ENCODE measurements at regions not wholly inside any gene's neighbourhood (a gene's known extent, or its start where the extent isn't known, plus 50 kb on each side); places are given as distances from the start of the nearest gene placed in this dataset.
"Not testable (repeated sequence)": the region's sequence is repeated elsewhere in the genome, so short reads cannot be mapped to it uniquely, and the experiment has no call there.

DNA sequence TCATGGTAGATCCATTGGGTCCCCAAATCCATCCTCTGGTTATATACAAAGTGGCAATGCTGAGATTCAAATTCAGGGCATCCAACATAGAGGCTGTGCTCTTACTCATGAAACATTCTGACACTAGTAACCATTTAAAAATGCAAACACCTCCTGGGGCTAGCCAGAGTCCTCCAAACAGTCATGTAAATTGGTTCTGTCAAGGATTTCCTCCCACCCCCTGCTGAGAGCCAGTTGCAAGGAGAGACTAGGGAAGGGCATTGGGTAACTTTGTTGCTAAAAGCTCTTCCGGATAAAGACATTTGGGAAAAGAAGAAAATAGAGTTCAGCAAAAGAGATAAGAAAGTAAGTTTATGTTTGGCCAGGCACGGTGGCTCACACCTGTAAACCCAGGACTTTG lies 58.3 kb downstream of the ART5 start:
- not testable (repeated sequence) for DNase-seq (ENCODE audit: low spot score)

DNA sequence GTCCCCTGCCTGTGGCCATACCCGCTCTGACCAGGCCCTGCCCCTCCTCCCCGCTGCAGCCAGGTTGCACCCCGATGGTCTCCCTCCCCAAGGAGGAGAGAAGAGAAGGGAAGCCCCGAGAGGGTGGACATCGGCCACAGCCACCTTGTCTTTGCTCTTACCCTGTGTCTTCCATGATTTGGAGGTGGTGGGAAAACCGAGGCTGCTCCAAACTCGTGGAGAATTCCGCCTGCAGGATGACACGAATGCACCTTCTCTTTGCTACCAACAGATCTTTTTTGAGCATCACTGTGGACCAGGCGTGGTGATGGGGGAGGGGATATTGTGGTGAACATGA lies 60.4 kb downstream of the ART5 start:
- not testable (repeated sequence) for DNase-seq (ENCODE audit: low spot score)

DNA sequence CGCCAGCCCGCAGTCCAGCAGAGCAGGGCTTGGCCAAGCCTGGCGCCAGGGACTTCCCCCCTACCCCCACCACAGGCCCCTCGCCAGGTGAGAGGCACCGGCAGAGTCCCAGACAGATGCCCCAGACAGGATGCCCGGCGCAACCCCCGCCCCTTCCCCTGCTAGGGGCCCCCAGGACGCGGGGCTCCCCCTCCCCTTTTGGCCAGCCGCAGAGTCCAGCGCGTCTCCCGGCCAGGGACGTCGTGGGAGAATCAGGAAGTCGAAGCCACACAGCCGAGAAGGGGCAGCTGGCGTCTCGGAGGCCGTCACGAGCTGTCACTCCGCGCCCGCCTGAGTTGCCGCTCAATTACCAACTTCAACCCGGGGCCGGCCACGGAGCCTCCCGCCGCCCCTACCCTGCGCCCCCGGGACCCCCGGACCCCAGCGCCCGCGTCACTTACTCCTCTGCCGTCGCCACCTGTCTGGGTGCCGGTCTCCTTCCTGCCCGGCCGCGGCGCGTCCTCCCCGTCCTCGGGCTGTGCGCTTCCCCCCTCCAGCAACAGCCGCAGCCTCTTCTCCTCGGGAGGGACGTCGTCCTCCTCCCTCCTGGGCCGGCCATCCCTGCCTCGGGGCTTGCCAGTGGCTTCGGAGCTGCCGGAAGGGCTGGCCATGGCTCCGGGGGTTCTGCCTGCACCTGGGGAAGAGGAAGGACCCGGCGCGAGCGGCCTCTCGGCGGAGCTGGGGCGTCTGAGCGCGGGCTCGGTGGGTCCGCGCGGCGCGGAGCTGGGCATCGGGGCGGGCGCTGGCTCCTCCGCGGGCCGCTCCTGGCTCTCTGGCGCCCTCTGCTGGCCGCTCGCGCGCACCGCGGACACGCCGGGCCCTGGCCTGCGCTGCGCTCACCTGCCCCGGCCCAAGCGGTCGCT lies 61.1 kb downstream of the ART5 start:
- DNase-seq (ENCODE audit: low spot score): peak; percentile 63

DNA sequence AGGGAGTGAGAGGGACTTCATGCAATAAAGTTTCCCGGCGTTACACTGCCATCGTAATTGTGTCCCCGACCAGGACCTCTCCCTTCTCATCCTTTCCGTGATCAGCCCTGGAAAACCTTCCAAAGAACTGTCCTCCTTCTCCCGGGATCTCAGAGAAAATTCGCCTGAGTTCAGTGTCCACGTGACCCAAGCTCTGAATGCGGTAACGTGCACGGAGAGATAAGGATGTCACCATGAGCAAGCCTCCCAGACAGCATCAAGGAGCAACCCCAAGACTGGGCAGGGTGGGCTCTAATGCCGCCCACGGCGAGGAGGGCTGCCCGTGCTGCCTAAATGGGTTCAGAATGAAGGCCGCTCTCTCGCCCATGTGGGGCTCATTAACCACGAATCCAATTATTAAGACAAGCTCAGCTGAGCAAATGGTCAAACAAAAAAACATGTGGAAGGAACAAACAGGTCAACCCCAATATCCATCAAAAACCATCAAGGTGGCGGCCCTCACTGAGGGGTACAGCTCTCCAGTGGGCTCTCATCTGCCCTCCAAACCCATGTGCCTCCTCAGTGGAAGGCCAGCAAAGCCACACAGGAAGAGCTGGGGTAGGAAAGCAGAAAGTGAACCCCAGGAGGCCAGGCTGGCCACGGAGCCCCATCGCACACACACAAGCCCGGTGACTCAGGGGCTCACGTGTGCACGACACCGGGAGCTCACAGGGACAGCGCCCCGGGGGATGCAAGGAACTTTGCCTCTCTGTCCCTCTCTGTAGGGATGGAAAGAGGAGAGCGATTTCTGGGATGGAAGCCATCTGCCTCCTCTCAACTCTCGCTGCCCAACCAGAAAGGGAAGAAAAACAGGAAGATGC lies 62.0 kb downstream of the ART5 start:
- not testable (repeated sequence) for DNase-seq (ENCODE audit: low spot score)

DNA sequence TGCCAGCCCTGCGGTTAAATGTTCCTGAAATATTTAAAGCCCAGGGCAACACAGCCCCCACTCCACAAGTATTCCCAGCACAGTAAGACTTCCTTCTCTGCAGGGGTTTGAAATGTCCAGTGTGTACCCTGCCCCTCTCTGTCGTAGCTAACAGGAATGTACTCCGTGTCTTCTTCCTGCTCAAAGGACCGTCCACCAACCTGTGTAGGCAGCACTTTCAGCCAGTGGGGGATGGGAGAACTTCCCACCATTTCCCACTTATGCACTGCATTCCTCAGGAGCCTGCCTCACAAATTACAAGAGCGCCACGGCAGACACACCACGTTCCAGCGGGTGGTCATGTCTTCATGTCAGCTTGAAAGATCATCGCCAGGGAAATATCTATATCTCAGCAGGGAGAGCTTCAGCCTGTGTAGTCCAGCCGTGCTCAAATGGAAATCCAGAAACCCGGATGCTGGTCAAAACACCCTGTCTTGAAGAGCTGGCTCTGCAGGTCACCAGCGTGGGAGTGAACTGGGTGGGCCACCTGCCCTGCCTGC lies 65.7 kb downstream of the ART5 start:
- DNase-seq (ENCODE audit: low spot score): not testable (repeated sequence)

DNA sequence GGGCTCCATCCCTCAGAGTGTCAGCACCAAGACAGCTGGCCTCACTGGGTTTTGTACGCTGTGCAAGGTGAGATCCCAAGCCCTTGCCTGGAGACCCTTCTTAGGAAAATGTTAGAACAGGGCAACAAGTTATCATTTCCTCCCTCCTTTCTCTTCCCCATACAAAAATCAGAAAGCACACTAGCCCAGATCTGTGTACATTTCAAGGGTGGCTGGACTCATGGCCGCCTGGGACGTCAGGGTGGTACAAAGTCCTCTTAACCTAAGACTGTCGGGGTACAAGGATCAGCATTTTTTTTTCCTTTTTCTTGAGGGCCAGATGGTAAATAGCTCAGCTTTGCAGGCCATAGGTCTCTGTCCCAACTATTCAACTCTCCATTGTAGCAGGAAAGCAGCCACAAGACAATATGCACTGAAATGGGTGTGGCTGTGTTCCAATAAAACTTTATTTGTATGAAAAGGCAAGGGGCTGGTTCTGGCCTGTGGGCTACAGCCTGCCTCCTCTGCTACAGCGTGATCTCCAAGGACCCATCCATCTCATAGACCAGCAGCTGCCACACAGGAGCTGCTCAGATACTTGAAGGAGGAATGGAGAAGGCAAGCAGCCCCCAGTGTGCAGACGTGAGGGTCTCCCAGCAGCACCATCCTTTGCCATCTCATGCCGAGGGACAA lies 68.7 kb downstream of the ART5 start:
- DNase-seq (ENCODE audit: low spot score): not testable (repeated sequence)

DNA sequence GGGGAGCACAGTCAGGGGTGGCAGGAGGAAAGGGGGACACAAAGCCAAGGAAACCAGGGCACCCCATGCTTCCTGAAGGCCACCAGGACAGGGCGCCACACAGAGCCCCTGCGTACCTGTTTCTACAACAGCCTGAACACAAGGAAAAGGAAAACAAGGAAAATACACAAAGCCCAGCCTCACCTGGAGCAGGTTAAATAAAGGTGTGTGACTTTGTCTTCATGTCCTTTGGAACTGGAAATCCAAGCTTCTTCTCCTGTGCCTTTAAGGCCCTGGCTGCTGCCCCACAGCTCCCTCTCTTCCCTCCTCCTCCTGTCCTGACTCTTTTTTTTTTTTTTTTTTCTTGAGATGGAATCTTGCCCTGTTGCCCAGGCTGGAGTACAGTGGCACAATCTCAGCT lies 70.0 kb downstream of the ART5 start:
- DNase-seq (ENCODE audit: low spot score): not testable (repeated sequence)

DNA sequence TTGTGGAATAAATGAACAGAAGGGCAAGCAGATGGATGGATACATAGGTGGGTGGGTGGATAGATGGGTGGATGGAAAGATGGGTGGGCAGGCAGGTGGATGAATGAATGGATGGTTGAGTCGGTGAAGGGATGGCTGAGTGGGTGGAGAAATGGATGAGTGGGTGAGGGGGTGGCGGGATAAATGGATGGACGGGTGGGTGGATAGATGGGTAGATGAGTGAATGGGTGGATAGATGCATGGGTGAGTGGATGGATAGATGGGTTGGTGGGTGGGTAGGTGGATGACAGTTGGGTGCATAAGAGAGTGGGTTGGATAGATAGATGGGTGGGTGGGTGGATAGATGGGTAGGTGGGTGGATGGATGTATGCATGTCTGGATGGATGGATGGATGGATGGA lies 76.0 kb downstream of the ART5 start:
- not testable (repeated sequence) for DNase-seq (ENCODE audit: low spot score)

DNA sequence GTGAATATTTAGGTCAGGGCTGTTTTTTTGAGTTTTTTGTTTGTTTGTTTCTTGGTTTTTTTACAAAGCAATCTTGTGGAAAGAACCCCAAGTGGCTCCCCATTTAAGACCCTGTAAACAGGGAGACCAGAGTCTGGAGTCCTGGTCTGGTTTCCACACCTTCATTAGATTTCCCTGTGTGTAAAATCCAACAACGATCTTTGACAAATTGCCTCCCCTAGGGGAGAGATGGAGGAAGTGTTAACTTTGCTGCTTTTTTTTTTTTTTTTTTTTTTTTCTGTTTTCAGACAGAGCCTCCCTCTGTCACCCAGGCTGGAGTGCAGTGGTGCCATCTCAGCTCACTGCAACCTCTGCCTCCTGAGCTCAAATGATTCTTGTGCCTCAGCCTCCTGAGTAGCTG lies 77.4 kb downstream of the ART5 start:
- peak; percentile 27 for DNase-seq (ENCODE audit: low spot score)

DNA sequence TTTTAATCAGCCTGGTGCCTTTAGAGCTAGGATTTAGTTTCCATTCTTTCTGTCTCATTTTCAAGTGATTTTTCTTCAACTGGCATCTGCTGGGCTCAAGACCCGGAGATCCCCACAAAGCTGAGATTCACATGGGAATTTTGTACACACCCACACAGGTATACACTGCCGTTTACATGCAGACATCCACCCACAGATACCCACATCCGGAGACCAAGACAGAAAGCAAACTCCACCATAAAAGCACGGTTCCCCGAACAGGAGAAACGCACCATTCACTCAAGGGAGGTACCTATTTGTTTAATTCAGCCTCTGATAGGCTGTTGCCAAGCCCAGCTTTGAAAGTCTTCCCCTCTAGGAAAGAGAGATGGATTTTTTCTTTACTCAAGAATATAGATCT lies 87.2 kb downstream of the ART5 start:
- DNase-seq (ENCODE audit: low spot score): peak; percentile 64

DNA sequence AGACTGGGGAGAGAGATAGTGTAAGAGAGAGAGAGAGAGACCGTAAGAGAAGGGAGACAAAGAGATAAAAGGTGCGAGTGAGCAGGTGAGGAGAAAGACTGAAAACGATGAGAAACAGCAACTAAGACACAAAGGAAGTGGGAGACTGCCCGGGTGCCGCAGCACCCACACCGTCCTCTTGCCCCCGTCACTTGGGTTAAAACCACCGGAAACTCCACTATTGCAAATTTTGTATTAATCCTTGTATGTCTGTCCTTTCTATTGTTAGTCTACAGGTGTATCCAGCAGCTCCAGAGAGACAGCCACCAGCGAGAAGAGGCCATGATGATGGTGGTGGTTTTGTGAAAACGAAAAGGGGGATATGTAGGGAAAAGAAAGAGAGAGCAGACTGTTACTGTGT lies 96.8 kb downstream of the ART5 start:
- peak; percentile 24 for DNase-seq (ENCODE audit: low spot score)

DNA sequence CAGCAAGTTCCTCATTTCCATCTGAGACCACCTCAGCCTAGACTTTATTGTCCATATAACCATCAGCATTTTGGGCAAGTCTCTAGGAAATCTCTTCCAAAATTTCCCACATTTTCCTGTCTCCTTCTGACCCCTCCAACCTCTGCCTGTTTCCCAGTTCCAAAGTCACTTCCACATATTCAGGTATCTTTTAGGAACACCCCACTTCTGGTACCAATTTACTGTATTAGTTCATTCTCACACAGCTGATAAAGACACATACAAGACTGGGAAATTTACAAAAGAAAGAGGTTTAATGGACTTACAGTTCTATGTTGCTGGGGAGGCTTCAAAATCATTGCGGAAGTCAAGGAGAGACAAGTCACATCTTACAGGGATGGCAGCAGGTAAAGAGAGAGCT lies 103.6 kb downstream of the ART5 start:
- not testable (repeated sequence) for DNase-seq (ENCODE audit: low spot score)

DNA sequence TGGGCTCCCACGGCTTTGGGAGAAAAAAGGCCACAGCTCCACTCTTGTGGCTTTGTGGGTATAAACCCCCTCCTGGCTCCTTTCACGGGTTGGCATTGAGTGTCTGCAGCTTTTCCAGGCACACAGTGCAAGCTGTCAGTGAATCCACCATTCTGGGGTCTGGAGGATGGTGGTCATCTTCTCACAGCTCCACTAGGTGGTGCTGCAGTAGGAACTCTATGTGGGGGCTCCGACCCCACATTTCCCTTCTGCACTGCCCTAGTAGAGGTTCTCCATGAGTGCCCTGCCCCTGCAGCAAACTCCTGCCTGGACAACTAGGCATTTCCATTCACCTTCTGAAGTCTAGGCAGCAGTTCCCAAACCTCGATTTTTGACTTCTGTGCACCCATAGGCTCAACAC lies 104.5 kb downstream of the ART5 start:
- not testable (repeated sequence) for DNase-seq (ENCODE audit: low spot score)

DNA sequence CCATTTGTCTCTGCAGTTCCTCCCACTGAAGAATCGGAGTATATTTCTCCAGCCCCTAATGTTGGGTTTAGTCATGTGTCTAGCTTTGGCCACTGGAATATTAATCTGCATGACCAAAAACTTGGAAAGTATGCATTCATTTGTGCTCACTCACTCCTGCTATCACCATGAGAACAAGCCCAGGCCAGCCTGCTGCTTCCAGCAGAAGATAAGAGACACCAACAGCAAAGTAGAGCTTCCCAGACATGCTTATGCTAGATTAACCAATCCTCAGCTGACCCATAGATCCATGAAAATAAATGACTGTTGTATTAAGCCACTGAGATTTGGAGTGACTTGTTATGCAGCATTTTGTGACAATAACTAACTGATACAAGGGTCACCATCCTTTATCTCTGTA lies 108.8 kb downstream of the ART5 start:
- DNase-seq (ENCODE audit: low spot score): not testable (repeated sequence)

DNA sequence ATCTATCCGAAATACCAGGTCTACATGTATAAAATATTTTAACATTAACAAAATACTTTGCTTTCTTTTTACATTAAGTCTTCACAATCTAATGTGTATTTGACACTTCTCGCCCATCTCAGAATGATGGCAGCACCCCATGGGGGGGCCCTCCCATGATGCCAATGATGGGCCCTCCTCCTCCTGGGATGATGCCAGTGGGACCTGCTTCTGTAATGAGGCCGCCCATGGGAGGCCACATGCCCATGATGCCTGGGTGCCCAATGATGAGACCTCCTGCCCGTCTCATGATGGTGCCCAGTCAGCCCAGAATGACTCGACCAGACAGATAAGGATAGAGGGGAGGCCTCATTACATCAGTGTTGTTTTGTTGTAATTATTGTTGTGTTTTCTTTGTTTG lies 110.5 kb downstream of the ART5 start:
- not testable (repeated sequence) for DNase-seq (ENCODE audit: low spot score)

DNA sequence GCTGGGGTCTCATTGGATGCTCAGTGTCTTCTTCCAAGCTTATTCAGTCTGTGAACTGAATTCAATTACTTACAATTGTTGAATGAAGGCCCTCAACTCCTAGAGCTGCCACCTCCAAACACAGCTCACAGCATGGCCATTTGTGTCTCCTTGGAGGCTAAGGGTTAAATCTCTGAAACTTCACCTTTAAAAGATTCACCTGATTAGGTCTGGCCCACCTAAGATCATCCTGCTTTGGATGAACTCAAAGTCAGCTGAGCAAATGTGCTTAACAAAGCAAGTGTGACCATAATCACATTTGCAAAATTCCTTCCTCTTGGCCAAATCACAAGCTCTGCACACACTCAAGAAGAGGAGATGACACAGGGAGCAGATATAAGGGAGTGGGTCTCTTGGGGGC lies 118.2 kb downstream of the ART5 start:
- not testable (repeated sequence) for DNase-seq (ENCODE audit: low spot score)

DNA sequence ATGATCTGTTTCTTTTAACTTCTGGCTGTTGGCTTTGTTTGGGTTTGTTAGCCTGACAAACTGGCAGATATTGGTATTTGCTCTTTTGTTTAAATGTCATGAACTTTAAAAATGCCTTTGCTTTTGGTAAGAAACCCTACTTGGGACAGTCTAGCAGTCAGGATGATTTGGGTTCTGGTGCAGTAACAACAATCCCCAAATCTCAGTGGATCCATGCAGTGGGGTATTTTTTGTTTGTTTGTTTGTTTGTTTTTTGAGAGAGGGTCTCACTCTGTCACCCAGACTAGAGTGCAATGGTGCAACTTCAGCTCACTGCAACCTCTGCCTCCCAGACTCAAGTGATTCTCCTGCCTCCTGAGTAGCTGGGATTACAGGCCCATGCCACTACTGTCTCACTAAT lies 120.9 kb downstream of the ART5 start:
- DNase-seq (ENCODE audit: low spot score): not testable (repeated sequence)

DNA sequence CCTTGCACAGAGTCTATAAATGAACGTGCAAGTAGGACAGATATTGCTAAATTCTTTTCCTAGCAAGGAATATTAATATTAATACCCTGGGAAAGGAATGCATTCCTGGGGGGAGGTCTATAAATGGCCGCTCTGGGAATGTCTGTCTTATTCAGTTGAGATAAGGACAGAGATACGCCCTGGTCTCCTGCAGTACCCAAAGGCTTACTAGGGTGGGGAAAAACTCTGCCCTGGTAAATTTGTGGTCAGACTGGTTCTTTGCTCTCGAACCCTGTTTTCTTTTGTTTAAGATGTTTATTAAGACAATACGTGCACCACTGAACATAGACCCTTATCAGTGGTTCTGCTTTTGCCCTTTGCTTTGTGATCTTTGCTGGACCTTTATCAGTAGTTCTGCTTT lies 122.0 kb downstream of the ART5 start:
- not testable (repeated sequence) for DNase-seq (ENCODE audit: low spot score)

DNA sequence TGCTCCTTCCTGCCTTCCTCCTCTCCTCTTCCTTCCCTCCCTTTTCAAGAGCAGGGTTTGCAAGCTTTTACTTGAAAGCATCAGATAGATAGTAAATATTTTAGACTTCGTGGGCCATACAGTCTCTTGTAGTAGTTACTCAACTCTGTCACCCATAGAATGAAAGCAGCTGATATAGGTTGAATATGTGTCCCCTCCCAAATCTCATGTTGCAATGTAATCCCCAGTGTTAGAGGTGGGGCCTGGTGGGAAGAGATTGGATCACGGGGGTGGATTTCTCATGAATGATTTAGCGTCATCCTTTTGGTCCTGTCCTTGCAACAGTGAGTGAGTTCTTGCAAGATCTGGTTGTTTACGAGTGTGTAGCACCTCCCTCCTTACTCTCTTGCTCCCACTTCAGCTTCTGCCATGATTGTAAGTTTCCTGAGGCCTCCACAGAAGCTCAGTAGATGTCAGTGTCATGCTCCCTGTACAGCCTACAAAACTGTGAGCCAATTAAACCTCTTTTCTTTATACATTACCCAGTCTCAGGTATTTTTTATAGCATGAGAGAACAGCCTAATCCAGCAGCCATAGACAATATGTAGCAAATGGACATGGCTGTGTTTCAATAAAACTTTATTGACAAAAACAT lies 124.7 kb downstream of the ART5 start:
- not testable (repeated sequence) for DNase-seq (ENCODE audit: low spot score)

DNA sequence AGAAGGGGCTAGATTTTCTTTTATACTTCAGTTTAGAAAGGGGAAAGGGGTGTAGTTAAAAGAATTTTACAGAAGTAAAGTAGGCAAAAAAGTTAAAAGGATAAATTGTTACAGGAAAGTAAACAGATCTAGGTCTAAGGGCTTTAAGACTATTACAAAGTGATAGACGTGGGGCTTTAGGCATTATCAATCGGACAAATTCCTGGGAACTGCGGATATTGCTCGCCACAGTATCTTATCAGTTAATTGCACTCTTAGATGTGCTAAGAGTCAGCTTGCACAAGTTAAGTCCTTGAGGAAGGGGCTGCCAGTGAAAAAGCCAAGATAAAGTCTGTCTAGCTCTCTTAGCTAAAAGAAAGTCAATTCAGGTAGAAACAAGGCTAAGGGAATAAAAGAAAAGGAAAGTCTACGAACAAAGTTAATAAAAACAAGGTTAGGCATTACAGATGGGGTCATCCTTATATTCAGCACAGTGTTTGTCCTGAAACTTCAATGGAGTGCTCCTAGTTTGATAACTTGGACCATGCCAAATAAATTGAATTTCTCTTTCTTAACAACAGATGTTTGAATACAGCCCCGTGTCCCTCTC lies 125.4 kb downstream of the ART5 start:
- DNase-seq (ENCODE audit: low spot score): not testable (repeated sequence)
